HEK293 (cell line): ENCODE measurements at regions not wholly inside any gene's neighbourhood (a gene's known extent, or its start where the extent isn't known, plus 50 kb on each side); places are given as distances from the start of the nearest gene placed in this dataset.

Experiments
- CTCF ChIP-seq: fragments of 450-650 bp; formaldehyde crosslinking; IDR thresholded peaks from 2 replicates; pipeline ENCODE4 v1.5.1; 2016; ENCODE audit warnings: missing biosample characterization, missing genetic modification characterization
- GLI2 ChIP-seq: fragments of 450-650 bp; formaldehyde crosslinking; IDR thresholded peaks from 2 replicates; pipeline ENCODE4; 2017; ENCODE audit warnings: missing biosample characterization, missing genetic modification characterization, low read depth, borderline replicate concordance
- PBX3 ChIP-seq: sonication (generic); formaldehyde crosslinking; IDR thresholded peaks from 2 replicates; pipeline ENCODE4 v1.8.1; 2022; ENCODE audit warnings: mild to moderate bottlenecking, moderate library complexity, missing genetic modification reagents
- REST ChIP-seq: fragments of 450-650 bp; formaldehyde crosslinking; IDR thresholded peaks from 2 replicates; pipeline ENCODE4 v1.5.1; 2016; ENCODE audit warnings: missing biosample characterization, missing genetic modification characterization
- YY1 ChIP-seq: fragments of 450-650 bp; formaldehyde crosslinking; IDR thresholded peaks from 2 replicates; pipeline ENCODE4 v1.5.1; 2018; ENCODE audit warnings: missing biosample characterization, missing genetic modification characterization
- ZBTB49 ChIP-seq: fragments of 450-650 bp; formaldehyde crosslinking; IDR thresholded peaks from 2 replicates; pipeline ENCODE4 v1.5.1; 2016; ENCODE audit warnings: missing biosample characterization, missing genetic modification characterization, low read depth
- ZNF701 ChIP-seq: fragments of 450-650 bp; formaldehyde crosslinking; IDR thresholded peaks from 2 replicates; pipeline ENCODE4 v1.5.1; 2016; ENCODE audit warnings: missing biosample characterization, missing genetic modification characterization
- ZNF791 ChIP-seq: fragments of 450-650 bp; formaldehyde crosslinking; IDR thresholded peaks from 2 replicates; pipeline ENCODE4 v1.5.1; 2016; ENCODE audit warnings: missing biosample characterization, missing genetic modification characterization

- TF ChIP-seq CTCF: no peak
- TF ChIP-seq PBX3 (CRISPR knock-in tag): no peak
- TF ChIP-seq REST (tag by site-specific recombination): no peak
- no peak for TF ChIP-seq YY1 (tag by site-specific recombination)
- no peak for TF ChIP-seq ZNF791
- no peak for TF ChIP-seq ZBTB49 (tag by site-specific recombination)
- TF ChIP-seq GLI2 (tag by site-specific recombination): no peak
- no peak for TF ChIP-seq ZNF701 (tag by site-specific recombination)
These were observed 1331.6 kb downstream of the ADGRL3 start for GRCh38 chr4:62531731-62532130.
